Adrenal gland (tissue), 9 donors: ENCODE measurements at regions not wholly inside any gene's neighbourhood (a gene's known extent, or its start where the extent isn't known, plus 50 kb on each side); places are given as distances from the start of the nearest gene placed in this dataset.
A peak's percentile ranks its signal among the peaks of the same experiment; 100 is the strongest.

Source experiments
- DNase-seq, 7 donors: peaks; one replicate each; pipeline ENCODE4 v3.0.0-alpha.2; 2019 to 2020
- H3K27ac ChIP-seq, 5 donors: fragments of 200-600 bp; sonication (generic) in 4 of 5; 1 replicate in 3 of 5; 2 replicates in 2 of 5; pipeline versions ENCODE4 v1.5.1 to v1.8.0; 2016 to 2020; ENCODE audit warnings: mild to moderate bottlenecking in 1 of 5
- H3K27me3 ChIP-seq: fragments of 200-600 bp; 2 replicates; pipeline ENCODE4 v1.8.0; 2021
- H3K36me3 ChIP-seq, 2 donors: fragments of 200-600 bp; replicated peaks in 1 of 2; 1 replicate in 1 of 2; 2 replicates in 1 of 2; pipeline versions ENCODE4 v1.5.1 to v1.8.0; 2018 to 2022
- H3K4me1 ChIP-seq, 2 donors: fragments of 200-600 bp; replicated peaks in 1 of 2; 1 replicate in 1 of 2; 2 replicates in 1 of 2; pipeline versions ENCODE4 v1.5.1 to v1.8.0; 2018 to 2021
- H3K4me3 ChIP-seq, 4 donors: fragments of 200-600 bp; sonication (generic) in 3 of 4; one replicate each; pipeline ENCODE4 v1.5.1; 2016 to 2018
- H3K9me3 ChIP-seq, 3 donors: fragments of 200-600 bp; sonication (generic) in 1 of 3; replicated peaks in 1 of 3; 1 replicate in 2 of 3; 2 replicates in 1 of 3; pipeline versions ENCODE4 v1.5.1 to v1.8.0; 2016 to 2021
- CTCF ChIP-seq, 6 experiments: fragments of 450-650 bp in 4 of 6; fragments of 200-600 bp in 2 of 6; sonication (generic) in 1 of 6; IDR thresholded peaks; 1 replicate in 5 of 6; 2 replicates in 1 of 6; pipeline versions ENCODE4 v1.5.1 to v1.8.0; 2016 to 2021; ENCODE audit warnings: antibody characterized with exemption in 6 of 6, mild to moderate bottlenecking in 2 of 6, moderate library complexity in 1 of 6
- POLR2A ChIP-seq, 2 donors: fragments of 450-650 bp; IDR thresholded peaks; one replicate each; pipeline ENCODE4 v1.6.1; 2017; ENCODE audit warnings: antibody characterized with exemption in 2 of 2, mild to moderate bottlenecking in 2 of 2, moderate library complexity in 1 of 2
- WGBS, 4 donors: extraction: QIAGEN DNeasy Blood & Tissue Kit in 2 of 4; methylation state at CpG; one replicate each; pipeline versions ENCODE4 v1.1.5 to v1.1.7; 2013 to 2017; 5-methylcytosine and 5-hydroxymethylcytosine counted together
- intact Hi-C, 2 donors: fragments of 100-400 bp; cut with DNase I; formaldehyde crosslinking; loops; one replicate each; pipeline versions ENCODE4 v1.14.1 to v1.15.0; 2022 to 2023
- donor health status: healthy with polysubstance abuse.
- donor health status: Bipolar disorder and iron deficiency.
- donor health status: DM: yes; HTN: yes; CAD: no.
- donor health status: DM: no; HTN: no; CAD: no.
- donor health status: DM: no; HTN: no; CAD: no.

GRCh38 chr6:169071394-169071793 is 182.3 kb downstream of the THBS2 start:
- Histone ChIP-seq H3K36me3 (no peaks in the 10 kb centered on the region), H3K27ac (peak overlapping the region in 3 of 5 donors; percentile 32 to 82 (median 63)), H3K27me3 (no peaks in the 10 kb centered on the region), H3K9me3 (no peaks in the 10 kb centered on the region), H3K4me1 (no peaks in the 10 kb centered on the region), H3K4me3 (no peak overlapping the region)
- WGBS, 4 donors, result 78 to 95% (median 87%) methylated on average over 7 of the region's 7 CpGs
- TF ChIP-seq POLR2A (IDR thresholded peaks at IDR 0.05) (no peak), CTCF (IDR thresholded peaks at IDR 0.05) (no peak)
- no peak for DNase-seq
- intact Hi-C loops, result no loop called here

- WGBS, 4 donors, result 34 to 58% (median 45%) methylated on average over 12 to 14 of the region's 14 CpGs
- H3K27ac ChIP-seq, result peak overlapping the region in 4 of 5 donors; percentile 14 to 82 (median 48)
Observed at GRCh38 chr6:169070506-169071176, 183.0 kb downstream of the THBS2 start.

GRCh38 chr6:169069356-169069755 is 184.3 kb downstream of the THBS2 start:
- DNase-seq, result no peak
- WGBS, 4 donors, result 90 to 97% (median 94%) methylated on average over 7 of the region's 7 CpGs
- no peaks in the 10 kb centered on the region for H3K36me3 ChIP-seq
- TF ChIP-seq CTCF (IDR thresholded peaks at IDR 0.05), result no peak
- no peak for TF ChIP-seq POLR2A (IDR thresholded peaks at IDR 0.05)
- H3K27me3 ChIP-seq, result no peaks in the 10 kb centered on the region
- intact Hi-C loops, result no loop called here
- no peaks in the 10 kb centered on the region for H3K9me3 ChIP-seq
- no peak overlapping the region for H3K27ac ChIP-seq
- H3K4me1 ChIP-seq, result no peaks in the 10 kb centered on the region
- H3K4me3 ChIP-seq, result no peak overlapping the region

More at GRCh38 chr6:169070506-169071176, 183.0 kb downstream of the THBS2 start:
- peak; percentile 82 to 96 (median 94) for DNase-seq
- H3K27me3 ChIP-seq, result no peaks in the 10 kb centered on the region
- intact Hi-C loops, result no loop called here
- H3K4me3 ChIP-seq, result no peak overlapping the region
- no peaks in the 10 kb centered on the region for H3K4me1 ChIP-seq
- peak in 1 of 6 experiments; percentile 5 for TF ChIP-seq CTCF (IDR thresholded peaks at IDR 0.05)
- peak in 1 of 2 donors; percentile 16 for TF ChIP-seq POLR2A (IDR thresholded peaks at IDR 0.05)
- no peaks in the 10 kb centered on the region for H3K9me3 ChIP-seq
- H3K36me3 ChIP-seq, result no peaks in the 10 kb centered on the region

GRCh38 chr6:169064194-169064593 is 189.5 kb downstream of the THBS2 start:
- H3K27ac ChIP-seq, result no peak overlapping the region
- WGBS, 4 donors, result 71 to 81% (median 77%) methylated on average over 7 of the region's 7 CpGs
- intact Hi-C loops, result no loop called here
- H3K4me1 ChIP-seq, result no peaks in the 10 kb centered on the region
- TF ChIP-seq POLR2A (IDR thresholded peaks at IDR 0.05) (no peak), CTCF (IDR thresholded peaks at IDR 0.05) (no peak)
- no peaks in the 10 kb centered on the region for H3K27me3 ChIP-seq
- H3K36me3 ChIP-seq, result no peaks in the 10 kb centered on the region
- no peak overlapping the region for H3K4me3 ChIP-seq
- DNase-seq, result no peak
- H3K9me3 ChIP-seq, result no peaks in the 10 kb centered on the region
